HEK293T (cell line): ENCODE measurements at regions not wholly inside any gene's neighbourhood (a gene's known extent, or its start where the extent isn't known, plus 50 kb on each side); places are given as distances from the start of the nearest gene placed in this dataset.

Experiments used
- CTCF ChIA-PET: fragments of 350-600 bp; formaldehyde crosslinking; extraction: SDS; loops from one replicate; lab custom pipeline; 2021; ENCODE audit warnings: antibody characterized with exemption, inconsistent platforms; lab: Yijun Ruan, JAX
- POLR2A ChIA-PET: fragments of 350-600 bp; formaldehyde crosslinking; extraction: SDS; loops from one replicate; lab custom pipeline; 2020; ENCODE audit warnings: antibody characterized with exemption, inconsistent platforms; lab: Yijun Ruan, JAX
- DNase-seq: peaks from one replicate; pipeline ENCODE4 v3.0.0; 2012; ENCODE audit warnings: mixed read lengths; ENCODE audit errors: extremely low spot score
- ARNT ChIP-seq: fragments of 450-650 bp; IDR thresholded peaks from 2 replicates; pipeline ENCODE4 v1.6.1; 2017; ENCODE audit warnings: mild to moderate bottlenecking
- BHLHE40 ChIP-seq: fragments of 450-650 bp; IDR thresholded peaks from 2 replicates; pipeline ENCODE4 v1.6.1; 2016; ENCODE audit warnings: mild to moderate bottlenecking, moderate library complexity, borderline replicate concordance
- CTBP1 ChIP-seq: fragments of 450-650 bp; IDR thresholded peaks from 2 replicates; pipeline ENCODE4 v1.6.1; 2016; ENCODE audit warnings: borderline replicate concordance
- ELF4 ChIP-seq: fragments of 450-650 bp; IDR thresholded peaks from 2 replicates; pipeline ENCODE4 v1.6.1; 2017; ENCODE audit warnings: antibody characterized with exemption
- FOXA1 ChIP-seq: fragments of 450-650 bp; IDR thresholded peaks from 2 replicates; pipeline ENCODE4 v1.6.1; 2016; ENCODE audit warnings: mild to moderate bottlenecking
- FOXK2 ChIP-seq: fragments of 450-650 bp; IDR thresholded peaks from 2 replicates; pipeline ENCODE4 v1.6.1; 2016; ENCODE audit warnings: mild to moderate bottlenecking
- FOXM1 ChIP-seq: fragments of 450-650 bp; IDR thresholded peaks from 2 replicates; pipeline ENCODE4 v1.6.1; 2017; ENCODE audit warnings: mild to moderate bottlenecking, borderline replicate concordance
- HDGF ChIP-seq: fragments of 450-650 bp; IDR thresholded peaks from 2 replicates; pipeline ENCODE4 v1.6.1; 2017; ENCODE audit warnings: antibody characterized with exemption, borderline replicate concordance
- L3MBTL2 ChIP-seq: fragments of 450-650 bp; conservative IDR thresholded peaks from 2 replicates; pipeline ENCODE4 v1.6.1; 2016; ENCODE audit warnings: mild to moderate bottlenecking
- LEF1 ChIP-seq: fragments of 450-650 bp; IDR thresholded peaks from 2 replicates; pipeline ENCODE4 v1.6.1; 2017; ENCODE audit warnings: mild to moderate bottlenecking, borderline replicate concordance
- NFRKB ChIP-seq: fragments of 450-650 bp; IDR thresholded peaks from 2 replicates; pipeline ENCODE4 v1.6.1; 2016; ENCODE audit warnings: mild to moderate bottlenecking, moderate library complexity
- SP1 ChIP-seq: fragments of 450-650 bp; IDR thresholded peaks from 2 replicates; pipeline ENCODE4 v1.6.1; 2017
- SUZ12 ChIP-seq: fragments of 450-650 bp; IDR thresholded peaks from 2 replicates; pipeline ENCODE4 v1.6.1; 2016; ENCODE audit warnings: mild to moderate bottlenecking
- TARDBP ChIP-seq: fragments of 450-650 bp; IDR thresholded peaks from 2 replicates; pipeline ENCODE4 v1.6.1; 2016
- ZNF384 ChIP-seq: fragments of 450-650 bp; IDR thresholded peaks from 2 replicates; pipeline ENCODE4 v1.6.1; 2016
- TF ChIP-seq, protein P1 (sequence below): fragments of 450-650 bp; IDR thresholded peaks from 2 replicates; pipeline ENCODE4 v1.6.1; 2016

DNA sequence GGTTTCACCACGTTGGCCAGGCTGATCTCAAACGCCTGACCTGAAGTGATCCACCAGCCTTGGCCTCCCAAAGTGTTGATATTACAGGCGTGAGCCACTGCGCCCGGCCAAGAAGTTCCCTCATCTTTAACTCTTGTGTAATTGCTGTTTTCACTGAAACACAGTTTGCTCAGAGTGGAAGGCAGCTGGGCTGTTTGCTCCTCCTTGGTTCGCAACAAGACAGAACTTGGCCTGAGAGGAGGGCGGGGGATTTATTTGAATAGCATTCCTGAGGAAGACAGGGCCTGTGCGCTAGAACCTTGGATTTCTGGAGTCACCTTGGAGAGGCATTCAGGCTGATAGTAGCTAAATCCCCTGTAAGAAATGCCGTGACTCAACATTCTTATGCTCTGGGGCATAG lies 226.7 kb upstream of the MCTP2 start:
- POLR2A ChIA-PET, result no interaction called here
- no peak for TF ChIP-seq ARNT
- no peak for TF ChIP-seq SUZ12
- TF ChIP-seq FOXK2, result no peak
- no peak for TF ChIP-seq BHLHE40
- TF ChIP-seq ELF4, result no peak
- TF ChIP-seq L3MBTL2, result no peak
- no peak for TF ChIP-seq ZNF384
- TF ChIP-seq FOXM1, result no peak
- TF ChIP-seq HDGF, result no peak
- TF ChIP-seq, protein P1, sequence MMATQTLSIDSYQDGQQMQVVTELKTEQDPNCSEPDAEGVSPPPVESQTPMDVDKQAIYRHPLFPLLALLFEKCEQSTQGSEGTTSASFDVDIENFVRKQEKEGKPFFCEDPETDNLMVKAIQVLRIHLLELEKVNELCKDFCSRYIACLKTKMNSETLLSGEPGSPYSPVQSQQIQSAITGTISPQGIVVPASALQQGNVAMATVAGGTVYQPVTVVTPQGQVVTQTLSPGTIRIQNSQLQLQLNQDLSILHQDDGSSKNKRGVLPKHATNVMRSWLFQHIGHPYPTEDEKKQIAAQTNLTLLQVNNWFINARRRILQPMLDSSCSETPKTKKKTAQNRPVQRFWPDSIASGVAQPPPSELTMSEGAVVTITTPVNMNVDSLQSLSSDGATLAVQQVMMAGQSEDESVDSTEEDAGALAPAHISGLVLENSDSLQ, result no peak
- no peak for TF ChIP-seq TARDBP
- TF ChIP-seq CTBP1, result no peak
- TF ChIP-seq LEF1, result no peak
- no peak for TF ChIP-seq FOXA1
- no peak for TF ChIP-seq SP1
- no peak for TF ChIP-seq NFRKB
- CTCF ChIA-PET, result no interaction called here
- no peak for DNase-seq

DNA sequence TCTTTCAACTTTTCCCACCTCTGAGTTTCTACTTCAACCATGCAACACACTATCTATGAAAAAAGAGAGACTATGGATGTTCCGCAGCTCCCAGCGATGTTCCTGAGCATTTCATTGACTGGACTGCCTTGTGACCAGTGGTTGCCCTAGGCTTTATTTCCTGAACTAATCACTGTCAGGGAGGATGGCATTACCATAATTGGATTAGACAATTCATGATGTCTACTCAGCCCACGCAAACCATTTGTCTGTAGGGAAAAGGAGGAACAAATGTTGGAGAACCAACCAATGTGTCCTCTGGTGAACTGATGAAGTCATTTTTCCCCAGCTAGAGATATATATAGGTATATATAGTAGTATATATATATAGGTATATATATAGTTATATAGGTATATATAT lies 229.3 kb upstream of the MCTP2 start:
- DNase-seq, result no peak
- POLR2A ChIA-PET, result no interaction called here
- no peak for TF ChIP-seq ZNF384
- TF ChIP-seq LEF1, result no peak
- no peak for TF ChIP-seq FOXK2
- TF ChIP-seq L3MBTL2, result no peak
- no peak for TF ChIP-seq FOXM1
- TF ChIP-seq TARDBP, result no peak
- no peak for TF ChIP-seq ELF4
- TF ChIP-seq FOXA1, result no peak
- no peak for TF ChIP-seq CTBP1
- no peak for TF ChIP-seq SP1
- CTCF ChIA-PET, result interaction anchor here (0.8 kb wide), 1 partner anchor 118 kb away, joined by 3 read pairs; no protein-coding TSS in a partner anchor

DNA sequence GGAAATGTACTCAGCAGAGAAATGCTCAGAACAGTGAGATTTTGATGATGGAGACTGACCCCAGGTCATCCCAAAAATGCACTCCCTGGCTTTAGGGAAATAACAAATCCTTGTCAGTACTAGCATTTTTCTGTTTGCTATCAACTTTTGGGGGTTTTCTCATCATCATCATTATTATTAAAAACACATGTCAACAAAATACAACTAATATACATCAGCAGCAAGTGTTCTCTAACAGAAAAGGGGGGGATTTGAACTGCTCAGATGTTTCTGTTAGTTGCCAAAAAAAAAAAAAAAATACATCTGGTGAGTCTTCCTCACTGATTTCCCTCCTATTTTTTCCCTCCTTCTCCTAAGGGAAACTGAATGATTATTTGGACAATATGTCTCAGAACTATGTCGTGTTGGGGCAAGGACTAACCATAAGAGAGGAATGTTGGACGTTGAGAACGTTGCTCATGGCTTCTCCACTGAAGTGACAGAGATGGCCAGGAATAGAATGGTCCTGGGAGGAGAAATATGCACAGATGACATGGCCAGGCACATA lies 230.0 kb upstream of the MCTP2 start:
- CTCF ChIA-PET, result no interaction called here
- TF ChIP-seq, protein P1, result no peak
- TF ChIP-seq L3MBTL2, result no peak
- no peak for TF ChIP-seq ARNT
- no peak for TF ChIP-seq TARDBP
- no peak for TF ChIP-seq SUZ12
- no peak for TF ChIP-seq BHLHE40
- TF ChIP-seq ELF4, result no peak
- no peak for TF ChIP-seq CTBP1
- no peak for TF ChIP-seq ZNF384
- no peak for TF ChIP-seq HDGF
- DNase-seq, result no peak
- POLR2A ChIA-PET, result no interaction called here

DNA sequence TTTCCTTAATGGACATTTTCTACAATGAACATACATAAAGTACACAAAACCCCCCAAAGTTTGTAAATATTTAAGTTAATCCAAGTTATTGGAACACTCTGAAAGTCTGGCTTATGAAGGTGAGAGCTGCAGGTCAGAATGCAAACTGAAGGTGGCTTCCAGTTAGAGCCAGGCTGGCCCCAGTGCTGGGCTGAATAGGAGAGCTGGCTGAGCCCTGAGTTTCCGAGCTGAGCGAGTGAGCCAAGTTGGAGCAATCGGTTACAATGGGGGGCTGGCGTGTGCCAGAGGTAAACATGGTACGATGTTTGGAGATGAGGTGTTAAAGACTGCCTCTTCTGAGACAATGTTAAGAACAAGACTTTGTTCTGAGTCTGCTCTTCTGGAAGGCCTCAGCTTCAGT lies 230.8 kb upstream of the MCTP2 start:
- DNase-seq, result no peak
- CTCF ChIA-PET, result no interaction called here
- TF ChIP-seq SP1 (no peak), BHLHE40 (no peak), L3MBTL2 (no peak), NFRKB (no peak), LEF1 (no peak), ARNT (no peak), SUZ12 (no peak), TARDBP (no peak), ELF4 (no peak), ZNF384 (no peak), FOXM1 (no peak)
- TF ChIP-seq, protein P1, result no peak
- POLR2A ChIA-PET, result no interaction called here

DNA sequence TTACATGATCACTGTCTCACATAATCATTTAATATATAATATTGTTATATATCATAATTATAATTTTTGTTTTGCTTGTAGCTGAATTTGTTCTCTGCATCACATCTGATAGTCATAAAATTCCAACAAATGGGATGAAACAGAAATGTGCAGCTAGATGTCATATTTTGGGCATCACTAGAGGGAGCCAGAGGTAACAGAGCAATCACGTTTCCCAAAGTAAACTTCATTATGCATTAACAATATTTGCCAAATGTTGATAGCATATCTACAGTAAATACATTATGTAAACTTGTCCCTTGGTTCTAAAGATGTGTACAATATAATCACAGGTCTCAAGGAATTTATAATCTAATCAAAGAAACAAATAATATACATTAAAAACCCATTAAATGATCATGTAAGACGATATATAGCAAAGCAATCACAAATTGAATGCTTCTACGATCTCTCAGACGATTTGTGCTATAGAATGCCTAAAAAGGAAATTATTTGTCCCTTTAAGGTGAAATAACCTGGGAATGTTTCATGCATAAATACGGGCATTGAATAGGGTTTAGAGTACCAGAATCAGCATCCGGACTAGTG lies 234.2 kb upstream of the MCTP2 start:
- TF ChIP-seq BHLHE40 (no peak), L3MBTL2 (no peak), LEF1 (no peak), FOXM1 (no peak), ARNT (no peak), CTBP1 (no peak), TARDBP (no peak), FOXA1 (no peak), FOXK2 (no peak), ZNF384 (no peak), HDGF (no peak), ELF4 (no peak)
- TF ChIP-seq, protein P1, result no peak

More for the DNA sequence above, 234.2 kb upstream of the MCTP2 start:
- ChIA-PET POLR2A (interaction anchor here (0.6 kb wide), 1 partner anchor 124 kb away, joined by 3 read pairs; no protein-coding TSS in a partner anchor), CTCF (interaction anchor here (0.5 to 1.8 kb wide), 5 partner anchors 10 to 969 kb away, joined by 3 to 13 read pairs (median 3); no protein-coding TSS in a partner anchor)
- DNase-seq, result peak; percentile 39
